Activated T-cell treated with anti-CD3 and anti-CD28 coated beads, Interleukin-2, amount 50 U/mL, for 4 hours (primary cell): ENCODE measurements at regions not wholly inside any gene's neighbourhood (a gene's known extent, or its start where the extent isn't known, plus 50 kb on each side); places are given as distances from the start of the nearest gene placed in this dataset.

Experiments used
- ATAC-seq, 2 donors: fragments of 200-7000 bp; cut with Tn5 transposase; one replicate each; pipeline ENCODE4 v1.10.0; 2021
- DNase-seq: peaks from one replicate; pipeline ENCODE4 v3.0.0-alpha.2; 2020
- H3K27me3 Mint-ChIP-seq: one replicate; pipeline ENCODE4 v1.8.0; 2021; ENCODE audit warnings: low read depth, mixed read lengths
- H3K36me3 Mint-ChIP-seq: one replicate; pipeline ENCODE4 v1.8.0; 2022; ENCODE audit warnings: mixed read lengths; ENCODE audit not compliant: insufficient read depth
- H3K4me1 Mint-ChIP-seq: one replicate; pipeline ENCODE4 v1.8.0; 2021; ENCODE audit warnings: low read depth, mixed read lengths
- H3K4me3 Mint-ChIP-seq: one replicate; pipeline ENCODE4 v1.8.0; 2021; ENCODE audit warnings: mild to moderate bottlenecking, moderate library complexity, mixed read lengths
- H3K9me3 Mint-ChIP-seq: one replicate; pipeline ENCODE4 v1.8.0; 2021; ENCODE audit warnings: mixed read lengths

DNA sequence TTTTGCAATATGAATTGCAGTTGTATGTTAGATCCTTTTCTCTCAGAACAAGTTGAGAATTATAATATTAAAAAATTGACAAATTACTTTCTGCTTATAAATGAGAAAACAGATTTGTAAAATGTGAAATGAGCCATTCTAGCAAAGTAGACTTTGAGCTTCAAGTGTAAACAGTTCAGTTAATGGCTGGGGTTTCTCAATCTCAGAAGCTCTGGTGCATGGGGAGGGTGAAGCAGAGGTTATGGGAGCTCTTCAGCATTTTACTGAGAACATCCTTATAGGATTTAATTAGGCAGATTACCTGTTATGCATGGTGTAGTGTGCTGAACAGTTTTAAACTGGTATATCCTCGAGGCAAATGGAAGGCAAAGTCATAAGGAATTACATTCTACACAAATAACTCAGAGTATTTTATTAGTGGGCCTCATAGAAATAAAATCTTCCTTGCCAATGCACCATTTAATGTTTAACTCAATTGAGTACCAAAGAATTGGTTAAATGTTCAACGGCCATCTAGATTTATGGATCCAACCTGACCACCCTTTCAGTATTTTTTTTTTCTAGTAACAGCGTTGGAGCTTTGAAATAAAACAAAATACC is 1143.6 kb upstream of the ADGRL2 start:
- ATAC-seq = no peak
- Mint-ChIP-seq H3K9me3 (peaks cover 7% of the 10 kb centered on the region), H3K4me3 (no peak overlapping the region), H3K4me1 (no peaks in the 10 kb centered on the region), H3K27me3 (no peaks in the 10 kb centered on the region), H3K36me3 (no peaks in the 10 kb centered on the region)
- DNase-seq = no peak

DNA sequence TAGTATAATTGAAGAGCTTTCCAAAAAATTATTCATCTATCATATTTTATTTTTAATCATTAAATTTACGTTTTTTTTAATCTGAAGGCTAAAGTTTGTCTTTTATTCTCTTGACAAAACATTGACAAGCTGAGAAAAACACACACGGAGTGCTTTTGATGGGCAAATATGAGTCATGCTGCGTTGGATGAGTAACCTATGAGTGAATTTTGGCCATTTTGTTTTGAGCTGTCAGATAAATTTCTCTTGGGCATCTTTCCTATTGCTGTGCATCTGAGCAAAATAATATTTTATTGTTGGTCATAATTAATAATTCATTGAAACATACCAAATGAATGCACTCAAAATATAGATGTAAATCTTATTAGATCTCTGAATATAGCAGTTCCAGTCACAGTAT is 1144.1 kb upstream of the ADGRL2 start:
- H3K9me3 Mint-ChIP-seq = peaks cover 6% of the 10 kb centered on the region
- ATAC-seq = no peak
- H3K4me1 Mint-ChIP-seq = no peaks in the 10 kb centered on the region
- no peaks in the 10 kb centered on the region for H3K36me3 Mint-ChIP-seq
- no peak overlapping the region for H3K4me3 Mint-ChIP-seq
- H3K27me3 Mint-ChIP-seq = no peaks in the 10 kb centered on the region
- no peak for DNase-seq

DNA sequence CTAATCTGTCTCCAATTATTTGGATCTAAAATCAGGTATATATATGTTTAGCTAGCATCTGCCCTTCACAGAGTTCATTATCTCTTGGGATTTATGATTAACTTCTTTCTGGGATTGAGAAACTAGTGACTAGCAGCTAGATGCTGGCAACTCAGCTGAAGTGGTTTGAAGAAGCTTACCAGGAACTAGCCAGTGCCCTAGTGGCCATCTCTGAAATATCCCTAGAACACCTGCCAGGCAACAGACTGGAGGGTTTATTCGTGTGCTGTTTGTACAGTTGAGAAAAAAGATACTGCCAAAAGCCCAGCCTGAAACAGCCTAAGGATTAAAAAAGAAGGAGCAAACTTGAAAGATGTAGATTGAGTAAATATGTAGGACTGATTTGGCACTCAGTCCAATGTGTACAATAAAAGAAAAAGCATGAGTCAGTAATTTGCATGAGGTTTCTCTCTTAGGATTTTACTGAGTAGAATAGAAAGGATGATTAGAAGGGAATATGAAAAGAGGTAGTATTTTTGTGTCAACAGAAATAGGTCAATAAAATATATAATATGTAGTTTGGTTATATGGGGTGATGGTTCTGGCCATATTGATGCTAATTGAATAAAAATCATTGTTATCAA is 1144.6 kb upstream of the ADGRL2 start:
- Mint-ChIP-seq H3K27me3 (no peaks in the 10 kb centered on the region), H3K36me3 (no peaks in the 10 kb centered on the region), H3K4me3 (no peak overlapping the region), H3K9me3 (peaks cover 6% of the 10 kb centered on the region), H3K4me1 (no peaks in the 10 kb centered on the region)
- no peak for DNase-seq
- no peak for ATAC-seq

DNA sequence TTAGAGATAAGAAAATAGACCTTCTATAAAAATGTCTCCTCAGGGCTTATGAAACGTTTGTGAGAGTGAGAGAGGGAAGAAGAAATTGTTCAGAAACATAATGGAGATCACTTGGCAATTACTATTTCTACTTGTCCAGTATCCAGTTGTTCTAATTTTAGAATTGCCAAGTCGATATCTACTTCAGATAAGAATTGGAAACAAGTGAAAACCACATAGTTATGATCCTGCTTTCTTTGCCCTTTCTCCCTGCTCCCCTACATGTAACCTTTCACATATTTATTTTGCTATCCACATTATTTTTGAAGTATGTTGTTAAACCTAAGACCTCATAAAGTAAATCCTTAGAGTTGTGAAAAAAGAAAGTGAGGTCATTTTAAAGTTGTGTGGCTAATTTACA is 1154.7 kb upstream of the ADGRL2 start:
- no peaks in the 10 kb centered on the region for H3K36me3 Mint-ChIP-seq
- H3K9me3 Mint-ChIP-seq = peaks cover 7% of the 10 kb centered on the region
- no peaks in the 10 kb centered on the region for H3K4me1 Mint-ChIP-seq
- H3K4me3 Mint-ChIP-seq = no peak overlapping the region
- DNase-seq (no peak), ATAC-seq (no peak)
- no peaks in the 10 kb centered on the region for H3K27me3 Mint-ChIP-seq

DNA sequence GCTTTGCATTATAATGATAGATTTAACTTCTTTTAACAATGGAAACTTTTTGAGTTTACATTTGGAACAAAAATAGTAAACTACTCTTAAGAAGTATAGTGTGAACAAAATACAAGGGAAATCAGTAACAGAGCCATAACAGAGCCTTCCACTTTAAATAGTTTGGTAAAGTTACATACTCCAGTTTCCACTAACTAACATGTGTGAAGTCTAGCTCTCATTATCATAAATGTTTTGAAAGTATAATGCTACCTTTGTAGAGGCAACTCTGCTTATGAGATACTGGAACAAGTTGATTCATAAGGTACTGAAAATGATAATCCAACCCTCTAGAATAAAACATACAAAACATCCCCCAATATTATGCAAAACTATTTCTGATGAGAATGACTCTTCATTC is 1155.1 kb upstream of the ADGRL2 start:
- no peaks in the 10 kb centered on the region for H3K36me3 Mint-ChIP-seq
- H3K9me3 Mint-ChIP-seq = peaks cover 7% of the 10 kb centered on the region
- ATAC-seq = no peak

DNA sequence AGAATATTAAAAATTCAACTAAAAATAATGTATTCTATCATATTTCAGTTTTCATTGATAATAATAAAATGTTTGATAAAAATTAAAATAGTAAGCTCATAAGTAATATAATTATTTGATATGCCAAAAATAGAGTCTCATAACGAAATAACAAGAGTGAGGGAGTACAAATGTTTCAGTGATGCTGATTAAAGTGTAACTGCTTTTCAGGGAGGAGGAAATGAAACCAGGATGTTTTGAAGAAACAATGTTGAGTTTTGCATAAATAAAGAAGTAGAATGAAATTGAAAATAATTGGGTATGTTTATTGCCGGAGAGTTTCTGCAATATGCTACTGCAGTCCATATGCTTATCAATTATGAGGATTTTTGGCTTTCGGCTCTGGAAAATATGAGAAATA is 1159.8 kb upstream of the ADGRL2 start:
- DNase-seq (no peak), ATAC-seq (no peak)

More for the DNA sequence above, 1155.1 kb upstream of the ADGRL2 start:
- Mint-ChIP-seq H3K4me3 (no peak overlapping the region), H3K4me1 (no peaks in the 10 kb centered on the region), H3K27me3 (no peaks in the 10 kb centered on the region)
- no peak for DNase-seq

DNA sequence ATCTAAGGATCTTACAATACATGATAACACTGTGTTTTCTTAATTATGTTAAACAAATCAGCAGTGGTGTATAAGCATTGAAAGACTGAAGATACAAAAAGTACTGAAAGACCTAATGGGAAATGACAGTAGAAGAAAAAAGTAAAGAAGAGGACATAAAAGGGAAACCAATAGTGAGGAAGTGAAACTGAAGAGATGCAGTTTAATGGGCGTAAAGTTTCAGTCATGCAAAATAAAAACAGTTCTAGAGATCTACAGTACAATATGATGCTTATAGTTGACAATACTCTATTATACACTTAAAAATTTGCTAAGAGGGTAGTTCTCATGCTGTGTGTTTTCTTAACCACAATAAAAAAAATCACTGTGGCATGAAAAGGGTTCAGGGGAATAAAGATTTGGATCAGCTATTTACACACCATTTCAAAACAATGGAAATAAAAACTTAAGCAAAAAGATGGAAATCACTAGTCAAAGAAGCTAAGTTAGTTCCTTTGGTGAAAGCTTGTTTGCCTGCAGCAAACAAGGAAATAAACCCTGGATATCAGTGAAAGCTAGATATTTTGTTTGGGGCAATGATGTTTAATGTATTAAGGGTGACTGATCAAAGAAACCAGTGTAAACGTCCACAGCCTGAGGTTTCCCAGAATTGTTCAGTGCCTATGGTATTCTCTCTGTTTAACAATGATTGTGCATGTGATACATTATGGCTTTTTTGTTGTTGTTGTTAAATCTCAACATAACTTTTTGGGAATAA is 1160.8 kb upstream of the ADGRL2 start:
- Mint-ChIP-seq H3K36me3 (no peaks in the 10 kb centered on the region), H3K4me1 (no peaks in the 10 kb centered on the region), H3K27me3 (no peaks in the 10 kb centered on the region), H3K4me3 (no peak overlapping the region), H3K9me3 (peaks cover 4% of the 10 kb centered on the region)
- DNase-seq (no peak), ATAC-seq (no peak)

More for the DNA sequence above, 1159.8 kb upstream of the ADGRL2 start:
- Mint-ChIP-seq H3K36me3 (no peaks in the 10 kb centered on the region), H3K4me3 (no peak overlapping the region), H3K27me3 (no peaks in the 10 kb centered on the region), H3K4me1 (no peaks in the 10 kb centered on the region), H3K9me3 (peaks cover 7% of the 10 kb centered on the region)

DNA sequence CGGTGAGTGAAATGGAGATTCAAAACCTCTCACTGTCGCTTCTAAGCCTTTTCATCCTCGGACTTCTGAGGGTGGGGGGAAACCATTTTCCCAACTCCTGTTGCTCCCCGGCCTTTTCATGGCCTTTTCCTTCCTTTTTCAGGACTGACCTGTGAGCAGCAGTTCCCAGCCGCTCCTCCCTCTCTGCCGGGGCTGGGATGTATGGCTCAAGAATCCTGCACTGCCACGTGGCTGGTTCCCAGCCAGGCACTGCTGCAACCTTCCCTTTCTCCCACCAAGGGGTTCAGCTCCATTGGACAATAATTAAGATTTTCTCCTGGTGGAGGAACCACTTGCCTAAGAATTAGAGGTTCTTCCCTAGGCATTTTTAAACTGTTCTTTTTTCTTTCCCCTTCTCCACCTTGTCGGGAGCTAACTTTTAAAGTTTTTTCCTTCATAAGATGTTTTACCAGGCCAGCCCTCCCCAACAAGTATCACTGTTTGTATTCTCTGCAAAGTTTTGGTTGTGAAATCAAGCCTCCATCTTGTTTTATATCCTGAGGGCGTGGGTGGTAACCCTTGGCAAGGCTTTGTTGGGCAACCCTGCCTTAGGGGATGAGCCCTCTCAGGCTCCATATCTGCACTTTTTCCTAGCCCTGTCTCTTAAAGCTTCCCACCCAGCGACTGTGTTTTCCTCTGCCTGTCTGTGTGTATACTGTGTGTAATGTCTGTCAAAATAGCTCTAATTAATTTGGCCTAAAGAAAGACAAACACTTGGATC is 1166.6 kb upstream of the ADGRL2 start:
- H3K27me3 Mint-ChIP-seq = no peaks in the 10 kb centered on the region
- H3K36me3 Mint-ChIP-seq = no peaks in the 10 kb centered on the region
- H3K9me3 Mint-ChIP-seq = peaks cover 4% of the 10 kb centered on the region
- no peaks in the 10 kb centered on the region for H3K4me1 Mint-ChIP-seq
- no peak overlapping the region for H3K4me3 Mint-ChIP-seq
- DNase-seq (no peak), ATAC-seq (no peak)

DNA sequence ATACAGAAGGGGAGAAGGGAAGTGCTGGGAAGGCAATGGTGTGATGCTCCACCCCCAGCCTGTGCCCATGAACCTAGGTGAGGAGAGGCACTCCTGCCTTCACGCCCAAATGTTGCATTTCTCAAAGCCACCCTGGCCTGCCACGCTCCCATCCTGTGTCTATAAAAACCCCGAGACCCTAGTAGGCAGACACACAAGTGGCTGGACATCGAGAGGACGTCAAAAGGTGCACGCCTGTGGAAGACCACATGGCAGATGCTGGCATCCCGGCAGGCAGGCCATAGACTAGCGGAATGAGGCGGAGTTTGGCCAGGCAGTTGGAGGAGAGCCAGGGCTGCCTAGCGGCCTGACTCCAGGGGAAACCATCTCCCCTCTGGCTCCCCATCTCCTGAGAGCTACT is 1168.5 kb upstream of the ADGRL2 start:
- Mint-ChIP-seq H3K4me1 (no peaks in the 10 kb centered on the region), H3K27me3 (no peaks in the 10 kb centered on the region), H3K36me3 (no peaks in the 10 kb centered on the region), H3K9me3 (peaks cover 10% of the 10 kb centered on the region), H3K4me3 (no peak overlapping the region)
- DNase-seq (no peak), ATAC-seq (no peak)

DNA sequence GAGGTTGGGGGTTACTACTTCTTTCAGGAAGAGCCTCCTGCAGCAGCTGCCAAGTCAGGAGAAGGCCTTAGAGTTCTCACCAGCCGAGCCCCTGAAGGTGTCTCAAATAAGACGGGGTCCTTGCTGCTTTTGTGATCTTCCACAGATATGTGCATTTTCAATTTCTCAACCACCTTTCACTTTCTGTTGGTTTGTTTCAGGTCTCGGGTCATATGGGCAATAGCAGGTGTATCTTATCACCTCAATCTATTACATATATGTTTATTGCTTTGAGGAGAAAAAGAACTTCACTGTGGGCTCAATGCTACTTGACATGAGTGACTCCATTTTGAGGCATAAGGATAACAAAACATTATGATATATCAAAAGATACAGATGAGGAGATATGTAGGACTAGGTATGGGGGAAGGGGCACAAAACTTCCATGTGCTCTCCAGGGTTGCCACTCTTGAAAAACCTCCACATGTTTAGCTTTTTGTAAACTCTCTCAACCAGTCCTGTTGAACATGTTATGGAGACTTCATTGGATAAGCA is 1171.4 kb upstream of the ADGRL2 start:
- ATAC-seq (no peak), DNase-seq (no peak)
- Mint-ChIP-seq H3K27me3 (no peaks in the 10 kb centered on the region), H3K4me1 (no peaks in the 10 kb centered on the region), H3K9me3 (peaks cover 14% of the 10 kb centered on the region), H3K4me3 (no peak overlapping the region), H3K36me3 (no peaks in the 10 kb centered on the region)

DNA sequence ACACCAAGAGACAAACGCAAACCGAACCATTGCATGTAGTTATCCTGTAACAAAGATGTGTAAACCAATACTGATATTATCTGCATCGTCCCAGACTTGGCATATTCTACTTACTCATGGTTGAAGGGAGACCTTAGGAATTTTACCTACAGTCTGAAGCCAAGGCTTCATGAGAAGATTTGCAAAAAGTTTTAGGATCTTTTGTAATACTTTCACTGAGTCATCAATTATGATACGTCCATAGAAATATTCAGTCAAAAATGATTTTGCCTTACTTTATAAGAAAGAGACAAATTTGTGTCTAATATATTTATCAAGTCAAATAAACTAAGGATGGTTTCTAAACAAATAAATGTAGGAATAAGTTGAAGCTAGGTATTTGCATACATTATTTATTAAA is 1176.1 kb upstream of the ADGRL2 start:
- Mint-ChIP-seq H3K9me3 (peaks cover 15% of the 10 kb centered on the region), H3K27me3 (no peaks in the 10 kb centered on the region), H3K4me1 (no peaks in the 10 kb centered on the region), H3K4me3 (no peak overlapping the region), H3K36me3 (no peaks in the 10 kb centered on the region)
- DNase-seq (no peak), ATAC-seq (no peak)

DNA sequence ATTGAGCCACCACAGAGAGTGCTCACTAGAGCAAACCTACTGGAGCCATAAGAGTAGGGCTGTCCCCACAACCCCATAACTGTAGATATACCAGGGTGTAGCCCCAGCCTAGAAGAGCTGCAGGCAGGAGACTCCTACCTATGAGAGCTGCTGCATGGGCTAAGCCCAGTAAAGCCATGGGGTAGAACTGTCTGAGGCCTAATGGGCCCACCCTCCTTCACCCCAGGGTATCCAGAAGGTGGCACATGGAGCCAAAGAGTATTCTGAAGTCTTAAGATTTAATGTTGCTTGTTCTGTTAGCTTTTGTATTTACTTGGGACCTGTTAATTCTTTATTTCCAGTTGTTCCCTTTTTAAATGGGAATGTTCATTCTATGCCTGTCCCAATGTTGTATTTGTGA is 1193.7 kb upstream of the ADGRL2 start:
- ATAC-seq (peak in 1 of 2 donors; percentile 37), DNase-seq (no peak)
- Mint-ChIP-seq H3K4me1 (no peaks in the 10 kb centered on the region), H3K27me3 (no peaks in the 10 kb centered on the region), H3K36me3 (no peaks in the 10 kb centered on the region), H3K4me3 (no peak overlapping the region), H3K9me3 (peaks cover 9% of the 10 kb centered on the region)

DNA sequence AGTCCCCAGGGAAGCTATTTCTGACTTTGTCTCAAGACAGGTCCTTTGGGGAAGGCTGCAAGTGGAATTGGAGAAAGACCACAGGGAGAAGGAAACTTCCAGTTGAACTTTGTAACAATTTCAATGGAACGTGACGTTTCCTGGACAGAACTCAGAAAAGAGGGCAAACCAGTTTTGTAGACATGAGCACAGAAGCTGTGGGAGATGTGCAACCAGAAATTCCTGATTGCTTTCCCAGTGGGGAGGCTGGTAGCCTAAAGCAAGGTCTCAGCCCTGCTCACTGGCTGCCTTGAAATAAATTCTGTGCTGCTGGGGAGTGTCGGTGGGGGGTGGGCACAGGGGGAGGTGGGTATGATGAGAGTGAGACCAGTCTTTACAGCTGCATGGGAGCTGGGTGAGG is 1206.7 kb upstream of the ADGRL2 start:
- H3K27me3 Mint-ChIP-seq = no peaks in the 10 kb centered on the region
- no peaks in the 10 kb centered on the region for H3K4me1 Mint-ChIP-seq
- peaks cover 42% of the 10 kb centered on the region for H3K9me3 Mint-ChIP-seq

DNA sequence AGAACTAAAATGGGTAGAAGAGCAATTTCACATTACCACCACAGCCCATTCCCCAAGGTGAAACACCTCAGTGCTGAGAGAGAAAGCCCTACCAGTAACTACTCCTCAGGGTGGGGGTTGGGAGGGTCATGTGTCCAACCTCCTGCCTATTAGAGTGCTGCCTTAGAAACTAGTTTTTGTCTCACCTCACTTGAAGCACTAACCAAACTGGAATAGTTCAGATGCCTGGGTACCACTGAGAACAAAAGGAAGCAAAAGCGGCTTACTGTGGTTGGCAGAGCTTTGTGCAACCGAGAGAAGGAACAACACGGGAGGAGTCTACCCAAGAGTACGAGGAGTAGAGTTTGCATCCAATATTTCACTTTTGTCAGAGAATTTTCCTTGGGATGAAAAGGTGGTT is 1207.5 kb upstream of the ADGRL2 start:
- peaks cover 35% of the 10 kb centered on the region for H3K9me3 Mint-ChIP-seq
- H3K36me3 Mint-ChIP-seq = no peaks in the 10 kb centered on the region
- ATAC-seq = no peak
- DNase-seq = no peak
- no peaks in the 10 kb centered on the region for H3K4me1 Mint-ChIP-seq
- no peak overlapping the region for H3K4me3 Mint-ChIP-seq
- H3K27me3 Mint-ChIP-seq = no peaks in the 10 kb centered on the region

More for the DNA sequence above, 1206.7 kb upstream of the ADGRL2 start:
- ATAC-seq = no peak
- Mint-ChIP-seq H3K4me3 (no peak overlapping the region), H3K36me3 (no peaks in the 10 kb centered on the region)
- DNase-seq = no peak
